GM18873 (cell line): ENCODE measurements at regions not wholly inside any gene's neighbourhood (a gene's known extent, or its start where the extent isn't known, plus 50 kb on each side); places are given as distances from the start of the nearest gene placed in this dataset.

ENCODE experiments used
- ATAC-seq: cut with Tn5 transposase; IDR thresholded peaks from one replicate; pipeline ENCODE4 v1.9.1; 2021; ENCODE audit warnings: mild to moderate bottlenecking, moderate library complexity, moderate number of reproducible peaks; ENCODE audit not compliant: unreplicated experiment, low FRiP score

DNA sequence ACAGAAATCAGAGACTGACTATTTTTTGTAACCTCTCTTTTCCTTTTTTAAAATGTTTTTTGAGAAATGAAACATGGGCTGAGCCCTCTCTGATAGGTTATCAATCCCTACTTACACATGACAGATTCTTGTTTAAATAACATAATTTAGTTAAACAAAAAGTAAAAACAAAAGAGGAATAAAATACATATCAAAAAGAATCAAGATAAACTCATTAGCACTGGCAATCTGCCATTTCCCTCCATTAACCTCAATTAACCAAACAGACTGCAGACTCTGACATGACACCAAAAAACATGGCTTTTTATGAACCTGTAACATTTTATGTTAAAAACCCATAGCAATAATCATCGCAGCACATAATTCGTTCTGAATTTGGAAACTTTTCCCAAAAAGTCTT lies 284.4 kb upstream of the MTNR1B start:
- no peak for ATAC-seq

DNA sequence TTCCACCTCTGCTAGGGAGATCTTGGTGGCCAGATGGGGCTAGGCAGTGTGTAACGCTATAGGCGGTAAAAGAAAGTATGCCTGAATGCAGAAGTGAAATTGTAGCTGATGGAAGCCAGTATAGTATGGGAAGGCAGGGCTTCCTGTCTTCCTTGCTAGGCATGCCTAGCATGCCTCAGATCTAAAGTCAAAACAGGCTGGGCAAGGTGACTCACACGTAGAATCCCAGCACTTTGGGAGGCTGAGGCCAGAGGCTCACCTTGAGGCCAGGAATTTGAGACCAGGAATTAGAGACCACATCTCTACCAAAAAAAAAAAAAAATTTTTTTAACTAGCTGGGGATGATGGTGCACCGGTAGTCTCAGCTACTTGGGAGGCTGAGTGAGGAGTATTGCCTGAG lies 281.7 kb upstream of the MTNR1B start:
- ATAC-seq = no peak

DNA sequence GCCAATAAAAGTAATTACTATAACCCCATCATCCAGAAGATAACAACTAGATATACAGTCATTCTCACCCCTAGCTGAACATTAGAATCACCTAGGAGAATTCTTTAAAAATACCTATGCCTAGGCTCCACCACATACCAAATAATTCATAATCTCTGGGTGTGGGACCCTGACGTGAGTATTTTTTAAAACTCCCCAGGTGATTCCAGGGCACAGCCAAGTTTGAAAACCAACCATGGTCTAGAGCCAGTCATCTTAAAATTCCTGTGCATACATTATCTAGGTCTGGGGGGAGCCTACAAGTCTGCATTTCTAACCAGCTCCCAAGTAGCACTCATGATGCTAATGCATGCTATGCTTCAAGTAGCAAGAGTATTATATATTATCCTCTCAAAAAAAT lies 281.0 kb upstream of the MTNR1B start:
- no peak for ATAC-seq

DNA sequence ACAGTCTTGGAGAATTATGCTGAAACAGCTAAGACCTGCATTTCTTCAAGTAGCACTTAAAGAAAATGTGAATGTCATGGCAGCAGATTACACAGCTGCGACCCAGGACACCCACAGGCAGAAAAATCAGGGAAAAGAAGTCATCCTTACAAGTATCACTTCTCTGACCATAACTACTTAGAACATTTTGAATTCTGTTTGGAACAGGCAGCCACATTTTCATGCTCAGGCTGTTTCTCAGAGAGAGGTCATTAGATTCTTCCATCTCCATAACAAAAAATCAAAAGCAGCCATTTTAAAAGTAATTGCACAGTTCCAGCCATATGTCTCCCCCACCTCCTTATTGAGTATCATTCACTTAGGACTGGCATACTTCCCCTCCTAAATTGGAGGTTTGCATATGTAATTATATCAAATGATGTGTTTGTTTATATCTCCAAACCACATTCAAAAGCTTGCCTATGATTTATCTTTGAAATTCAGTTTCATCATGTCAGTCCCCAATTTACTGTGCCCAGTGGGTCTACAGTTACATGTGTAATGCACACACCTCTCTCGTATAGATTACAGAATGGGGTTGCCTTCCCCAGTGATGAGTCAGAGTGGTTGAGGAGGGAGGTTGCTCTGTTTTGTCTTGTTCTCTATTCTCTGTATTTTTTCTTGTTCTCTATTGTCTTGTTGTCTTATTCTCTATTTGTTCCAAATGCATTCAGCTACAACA lies 276.5 kb upstream of the MTNR1B start:
- ATAC-seq = no peak

DNA sequence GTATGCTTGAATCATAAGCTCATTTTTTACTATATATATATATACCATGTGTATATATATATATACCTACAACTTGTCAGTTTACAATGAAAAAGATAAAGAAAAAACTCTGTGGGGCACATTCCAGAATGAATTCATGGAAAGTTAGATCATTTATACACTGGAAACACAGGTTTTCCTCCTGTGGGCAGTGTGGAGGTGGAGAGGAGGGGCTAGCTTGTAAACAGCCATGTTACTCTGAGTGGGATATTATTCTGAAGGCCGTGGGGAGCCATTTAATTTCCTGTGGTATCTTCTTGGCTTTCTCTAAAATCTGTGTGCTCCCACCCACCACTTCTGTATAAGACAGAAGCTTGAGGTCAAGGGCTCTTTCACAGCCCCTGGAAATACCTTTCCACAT lies 273.4 kb upstream of the MTNR1B start:
- ATAC-seq = no peak

- no peak for ATAC-seq
Observed at GRCh38 chr11:92697461-92698312, 271.8 kb upstream of the MTNR1B start.

DNA sequence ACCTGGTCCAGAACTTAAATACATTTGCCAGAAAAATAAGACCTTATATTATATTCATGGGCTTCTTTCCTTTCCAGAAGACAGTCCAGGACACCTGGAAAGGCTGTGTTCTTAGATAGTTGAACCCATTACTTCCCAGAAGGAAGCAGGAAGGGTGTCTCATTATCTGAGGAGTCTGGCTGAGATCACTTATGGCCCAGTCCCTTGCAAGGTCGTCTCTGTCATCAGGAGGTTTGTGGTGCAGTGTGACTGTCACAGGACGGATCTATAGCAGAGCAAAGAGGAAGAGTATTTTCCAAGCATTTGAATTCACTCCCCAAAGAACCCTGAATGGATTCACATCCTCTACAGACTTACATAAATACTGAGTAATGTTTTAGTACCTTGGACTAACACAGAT lies 270.7 kb upstream of the MTNR1B start:
- ATAC-seq = no peak

DNA sequence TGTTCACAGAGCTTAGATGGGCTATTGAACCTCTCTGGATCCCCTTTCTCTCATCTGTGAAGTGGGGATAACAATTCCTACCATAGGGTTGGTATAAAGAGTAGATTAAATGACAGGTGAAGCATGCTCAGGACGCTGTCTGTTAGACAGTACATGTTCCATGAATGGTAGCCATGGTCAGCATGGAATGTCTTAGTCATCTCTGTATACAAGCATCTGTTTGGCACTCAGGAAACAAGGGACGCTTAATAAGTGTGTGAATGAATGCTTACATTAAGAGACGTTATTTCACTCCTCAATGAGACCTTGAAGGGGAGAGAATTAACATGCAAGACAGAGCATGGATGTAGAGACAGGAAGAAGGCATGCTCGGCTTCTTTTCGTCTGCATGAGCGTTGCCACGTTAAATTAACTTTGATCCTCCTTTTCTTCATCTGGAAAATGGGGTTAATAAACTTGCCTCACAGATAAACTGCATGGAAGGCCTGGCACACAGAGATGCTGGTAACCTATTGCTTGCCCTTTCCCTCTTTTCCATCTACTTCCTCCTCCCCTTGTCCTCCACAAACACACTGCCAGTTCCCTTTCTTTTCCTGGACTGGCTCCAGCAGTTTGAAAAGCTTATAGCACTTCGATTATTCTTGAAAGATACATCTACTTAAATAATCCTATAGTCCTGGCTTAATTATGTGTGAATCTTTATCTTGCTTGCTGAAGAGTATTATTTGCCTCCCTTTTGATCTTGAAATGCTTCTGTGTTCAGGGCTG lies 267.2 kb upstream of the MTNR1B start:
- no peak for ATAC-seq

- ATAC-seq = no peak
Observed at GRCh38 chr11:92702805-92703448, 266.5 kb upstream of the MTNR1B start.

GRCh38 chr11:92703449-92703830 lies 266.0 kb upstream of the MTNR1B start:
- no peak for ATAC-seq

- ATAC-seq = no peak
Observed at GRCh38 chr11:92707173-92707619, 262.3 kb upstream of the MTNR1B start.

GRCh38 chr11:92707665-92708064 lies 261.8 kb upstream of the MTNR1B start:
- ATAC-seq = no peak

GRCh38 chr11:92709329-92709728 lies 260.1 kb upstream of the MTNR1B start:
- no peak for ATAC-seq

DNA sequence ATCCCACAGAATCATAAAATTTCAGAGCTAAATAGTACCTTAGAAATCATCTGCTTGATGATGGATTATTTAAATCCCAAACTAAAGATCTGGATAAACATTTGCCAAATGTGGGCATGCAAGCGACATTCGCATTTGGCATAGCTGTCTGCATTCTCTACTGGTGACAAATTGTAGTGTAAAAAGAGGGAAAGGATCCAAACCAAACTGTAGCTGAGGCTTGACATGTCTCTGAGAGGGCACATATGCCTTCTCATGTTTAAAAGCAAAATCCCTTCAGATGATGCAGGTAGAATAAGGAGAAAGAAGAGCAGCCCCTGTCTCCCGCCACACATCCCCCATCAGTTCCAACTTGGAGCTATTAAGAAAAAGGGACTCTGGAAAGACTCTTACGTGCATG lies 257.5 kb upstream of the MTNR1B start:
- ATAC-seq = no peak

GRCh38 chr11:92714111-92714510 lies 255.3 kb upstream of the MTNR1B start:
- no peak for ATAC-seq

DNA sequence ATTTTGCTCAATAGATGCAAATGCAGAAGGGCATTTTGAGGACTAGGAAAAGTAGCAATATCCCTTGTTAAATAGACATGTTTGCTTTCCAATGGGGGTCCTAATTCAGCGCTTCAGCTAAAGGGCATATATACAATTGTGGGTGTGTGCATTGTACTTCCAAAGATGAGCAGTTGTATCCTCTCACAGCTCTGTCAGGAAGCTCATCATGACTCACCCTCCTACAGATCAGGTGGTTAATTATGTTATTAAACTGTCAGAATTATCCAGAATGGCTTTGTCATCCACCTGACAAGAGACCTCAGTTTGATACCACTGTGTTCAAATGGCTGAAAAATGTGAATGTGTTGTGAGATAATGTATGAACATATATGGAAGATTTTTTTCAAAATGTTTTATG lies 252.2 kb upstream of the MTNR1B start:
- no peak for ATAC-seq

- no peak for ATAC-seq
Observed at GRCh38 chr11:92720385-92720784, 249.1 kb upstream of the MTNR1B start.

- ATAC-seq = no peak
Observed at GRCh38 chr11:92725352-92725751, 244.1 kb upstream of the MTNR1B start.

GRCh38 chr11:92727123-92727522 lies 242.3 kb upstream of the MTNR1B start:
- ATAC-seq = no peak

- no peak for ATAC-seq
Observed at GRCh38 chr11:92727769-92728168, 241.7 kb upstream of the MTNR1B start.

DNA sequence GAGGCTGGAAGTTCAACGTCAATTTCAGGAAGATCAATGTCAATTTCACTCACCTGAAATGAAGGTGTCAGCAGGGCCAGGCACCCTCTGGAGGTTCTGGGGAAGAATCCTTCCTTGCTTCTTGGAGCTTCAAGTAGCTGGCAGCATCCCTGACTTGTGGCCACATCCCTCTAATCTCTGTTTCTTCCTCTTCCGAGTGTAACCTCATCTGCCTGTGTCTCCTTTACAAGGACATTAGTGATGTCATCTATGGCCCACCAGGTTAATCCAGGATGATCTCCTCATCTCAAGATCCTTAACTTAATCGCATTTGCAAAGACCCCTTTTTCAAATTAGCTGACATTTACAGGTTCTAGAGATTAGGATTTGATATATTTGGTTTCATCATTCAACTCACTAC lies 240.8 kb upstream of the MTNR1B start:
- ATAC-seq = no peak
